HCT116 (cell line): ENCODE measurements at regions not wholly inside any gene's neighbourhood (a gene's known extent, or its start where the extent isn't known, plus 50 kb on each side); places are given as distances from the start of the nearest gene placed in this dataset.

ENCODE experiments used
- POLR2A ChIP-seq: IDR thresholded peaks from 2 replicates; pipeline ENCODE4 v1.7.0; 2011; ENCODE audit warnings: borderline replicate concordance; ENCODE audit not compliant: insufficient read depth, insufficient read length; ENCODE audit errors: extremely low read depth
- TF ChIP-seq, protein P1 (sequence below): IDR thresholded peaks from 2 replicates; pipeline ENCODE4 v1.6.1; 2012; ENCODE audit warnings: low read depth

DNA sequence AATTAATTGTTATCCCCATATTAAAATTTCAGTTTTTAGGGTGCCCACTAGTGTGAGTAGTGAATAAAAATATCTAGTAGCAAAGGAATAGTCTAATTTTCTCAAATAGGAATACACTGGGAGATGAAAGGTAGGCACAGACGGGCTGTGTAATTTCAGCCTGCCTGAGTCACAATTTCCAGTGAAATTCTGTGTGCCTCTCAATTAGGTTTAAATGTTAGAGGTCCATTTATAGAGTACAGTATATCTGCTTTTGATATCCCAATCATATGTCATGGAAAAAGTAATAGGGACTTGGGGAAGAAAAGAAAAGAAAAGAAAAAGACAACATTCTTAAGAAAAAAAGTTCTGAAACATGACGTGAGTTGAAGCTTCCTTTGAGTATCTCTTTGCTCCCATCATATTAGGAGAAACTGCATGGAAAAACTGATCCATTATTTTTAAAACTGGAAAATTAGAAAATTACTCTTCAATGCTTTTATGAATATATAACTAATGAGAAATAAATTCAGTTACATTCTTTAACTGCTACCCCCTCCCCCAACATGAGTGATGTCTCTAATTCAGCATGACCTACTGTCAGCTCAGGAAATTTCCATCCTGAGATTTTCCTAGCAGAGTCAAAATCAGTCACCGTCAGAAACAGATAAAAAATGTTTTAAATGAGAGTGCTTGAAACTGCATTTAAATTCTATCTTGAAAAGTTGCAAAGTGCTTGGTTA, 473.8 kb upstream of the HSF2 start:
- TF ChIP-seq POLR2A, result no peak
- TF ChIP-seq, protein P1, sequence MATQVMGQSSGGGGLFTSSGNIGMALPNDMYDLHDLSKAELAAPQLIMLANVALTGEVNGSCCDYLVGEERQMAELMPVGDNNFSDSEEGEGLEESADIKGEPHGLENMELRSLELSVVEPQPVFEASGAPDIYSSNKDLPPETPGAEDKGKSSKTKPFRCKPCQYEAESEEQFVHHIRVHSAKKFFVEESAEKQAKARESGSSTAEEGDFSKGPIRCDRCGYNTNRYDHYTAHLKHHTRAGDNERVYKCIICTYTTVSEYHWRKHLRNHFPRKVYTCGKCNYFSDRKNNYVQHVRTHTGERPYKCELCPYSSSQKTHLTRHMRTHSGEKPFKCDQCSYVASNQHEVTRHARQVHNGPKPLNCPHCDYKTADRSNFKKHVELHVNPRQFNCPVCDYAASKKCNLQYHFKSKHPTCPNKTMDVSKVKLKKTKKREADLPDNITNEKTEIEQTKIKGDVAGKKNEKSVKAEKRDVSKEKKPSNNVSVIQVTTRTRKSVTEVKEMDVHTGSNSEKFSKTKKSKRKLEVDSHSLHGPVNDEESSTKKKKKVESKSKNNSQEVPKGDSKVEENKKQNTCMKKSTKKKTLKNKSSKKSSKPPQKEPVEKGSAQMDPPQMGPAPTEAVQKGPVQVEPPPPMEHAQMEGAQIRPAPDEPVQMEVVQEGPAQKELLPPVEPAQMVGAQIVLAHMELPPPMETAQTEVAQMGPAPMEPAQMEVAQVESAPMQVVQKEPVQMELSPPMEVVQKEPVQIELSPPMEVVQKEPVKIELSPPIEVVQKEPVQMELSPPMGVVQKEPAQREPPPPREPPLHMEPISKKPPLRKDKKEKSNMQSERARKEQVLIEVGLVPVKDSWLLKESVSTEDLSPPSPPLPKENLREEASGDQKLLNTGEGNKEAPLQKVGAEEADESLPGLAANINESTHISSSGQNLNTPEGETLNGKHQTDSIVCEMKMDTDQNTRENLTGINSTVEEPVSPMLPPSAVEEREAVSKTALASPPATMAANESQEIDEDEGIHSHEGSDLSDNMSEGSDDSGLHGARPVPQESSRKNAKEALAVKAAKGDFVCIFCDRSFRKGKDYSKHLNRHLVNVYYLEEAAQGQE, result no peak
